Fibroblast of skin of back (primary cell): ENCODE measurements at regions not wholly inside any gene's neighbourhood (a gene's known extent, or its start where the extent isn't known, plus 50 kb on each side); places are given as distances from the start of the nearest gene placed in this dataset.
"Not testable (repeated sequence)": the region's sequence is repeated elsewhere in the genome, so short reads cannot be mapped to it uniquely, and the experiment has no call there.

ENCODE experiments used
- DNase-seq: peaks from one replicate; pipeline ENCODE4 v3.0.0-alpha.2; 2013

- no peak for DNase-seq
Observed at GRCh38 chr16:85502357-85502756, 110.8 kb upstream of the GSE1 start.

- no peak for DNase-seq
Observed at GRCh38 chr16:85503679-85504231, 109.4 kb upstream of the GSE1 start.

- DNase-seq: no peak
Observed at GRCh38 chr16:85504242-85504641, 108.9 kb upstream of the GSE1 start.

GRCh38 chr16:85505794-85506634 is 107.1 kb upstream of the GSE1 start:
- DNase-seq: no peak

GRCh38 chr16:85506635-85506911 is 106.5 kb upstream of the GSE1 start:
- no peak for DNase-seq

- DNase-seq: no peak
Observed at GRCh38 chr16:85507342-85507741, 105.8 kb upstream of the GSE1 start.

- DNase-seq: no peak
Observed at GRCh38 chr16:85508388-85508787, 104.7 kb upstream of the GSE1 start.

GRCh38 chr16:85508993-85509392 is 104.1 kb upstream of the GSE1 start:
- no peak for DNase-seq

GRCh38 chr16:85510041-85510659 is 103.0 kb upstream of the GSE1 start:
- DNase-seq: no peak

- no peak for DNase-seq
Observed at GRCh38 chr16:85511938-85512807, 100.9 kb upstream of the GSE1 start.

- no peak for DNase-seq
Observed at GRCh38 chr16:85512808-85513115, 100.4 kb upstream of the GSE1 start.

- DNase-seq: no peak
Observed at GRCh38 chr16:85513180-85513579, 99.9 kb upstream of the GSE1 start.

GRCh38 chr16:85513649-85514048 is 99.5 kb upstream of the GSE1 start:
- no peak for DNase-seq

GRCh38 chr16:85514295-85514597 is 98.9 kb upstream of the GSE1 start:
- DNase-seq: no peak

GRCh38 chr16:85514598-85515318 is 98.4 kb upstream of the GSE1 start:
- peak; percentile 98 for DNase-seq

GRCh38 chr16:85515319-85515745 is 97.8 kb upstream of the GSE1 start:
- no peak for DNase-seq

GRCh38 chr16:85515830-85516397 is 97.2 kb upstream of the GSE1 start:
- DNase-seq: peak; percentile 26

GRCh38 chr16:85517154-85517553 is 96.0 kb upstream of the GSE1 start:
- DNase-seq: no peak

- DNase-seq: no peak
Observed at GRCh38 chr16:85517563-85518179, 95.5 kb upstream of the GSE1 start.

GRCh38 chr16:85518398-85519049 is 94.6 kb upstream of the GSE1 start:
- DNase-seq: no peak

GRCh38 chr16:85519050-85519440 is 94.1 kb upstream of the GSE1 start:
- DNase-seq: not testable (repeated sequence)
